Gastrocnemius medialis (tissue), 4 donors: ENCODE measurements at regions not wholly inside any gene's neighbourhood (a gene's known extent, or its start where the extent isn't known, plus 50 kb on each side); places are given as distances from the start of the nearest gene placed in this dataset.

Source experiments
- POLR2A ChIP-seq, 2 donors: fragments of 450-650 bp; IDR thresholded peaks; one replicate each; pipeline ENCODE4 v1.6.1; 2017; ENCODE audit warnings: antibody characterized with exemption in 2 of 2, mild to moderate bottlenecking in 2 of 2, moderate library complexity in 2 of 2
- TF ChIP-seq, protein P1 (sequence below), 5 experiments: fragments of 450-650 bp in 3 of 5; fragments of 200-600 bp in 2 of 5; sonication (generic) in 2 of 5; IDR thresholded peaks in 4 of 5; conservative IDR thresholded peaks in 1 of 5; 1 replicate in 4 of 5; 2 replicates in 1 of 5; pipeline ENCODE4 v1.5.1; 2016 to 2019; ENCODE audit warnings: antibody characterized with exemption in 5 of 5, mild to moderate bottlenecking in 3 of 5, moderate library complexity in 3 of 5

DNA sequence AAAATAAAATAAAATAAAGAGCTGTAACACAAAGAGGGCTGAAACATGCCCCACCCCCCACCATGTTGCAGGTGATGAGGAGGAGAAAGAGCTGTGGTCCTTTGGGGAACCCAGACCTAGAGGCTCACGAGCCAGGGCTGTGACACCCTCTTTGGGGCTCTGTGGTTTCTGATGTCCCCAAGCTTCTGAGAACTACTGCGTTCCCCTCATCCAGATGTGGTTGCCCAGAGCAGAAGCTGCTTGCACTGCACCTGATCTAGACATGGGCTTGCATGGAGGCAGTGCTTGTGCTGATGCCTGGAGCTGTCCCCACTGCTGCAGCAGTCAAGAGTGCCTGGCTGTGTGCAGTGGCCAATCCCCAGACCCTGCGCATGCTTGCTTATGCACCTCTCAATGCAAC, 687.9 kb upstream of the ACVR2A start:
- TF ChIP-seq, protein P1, sequence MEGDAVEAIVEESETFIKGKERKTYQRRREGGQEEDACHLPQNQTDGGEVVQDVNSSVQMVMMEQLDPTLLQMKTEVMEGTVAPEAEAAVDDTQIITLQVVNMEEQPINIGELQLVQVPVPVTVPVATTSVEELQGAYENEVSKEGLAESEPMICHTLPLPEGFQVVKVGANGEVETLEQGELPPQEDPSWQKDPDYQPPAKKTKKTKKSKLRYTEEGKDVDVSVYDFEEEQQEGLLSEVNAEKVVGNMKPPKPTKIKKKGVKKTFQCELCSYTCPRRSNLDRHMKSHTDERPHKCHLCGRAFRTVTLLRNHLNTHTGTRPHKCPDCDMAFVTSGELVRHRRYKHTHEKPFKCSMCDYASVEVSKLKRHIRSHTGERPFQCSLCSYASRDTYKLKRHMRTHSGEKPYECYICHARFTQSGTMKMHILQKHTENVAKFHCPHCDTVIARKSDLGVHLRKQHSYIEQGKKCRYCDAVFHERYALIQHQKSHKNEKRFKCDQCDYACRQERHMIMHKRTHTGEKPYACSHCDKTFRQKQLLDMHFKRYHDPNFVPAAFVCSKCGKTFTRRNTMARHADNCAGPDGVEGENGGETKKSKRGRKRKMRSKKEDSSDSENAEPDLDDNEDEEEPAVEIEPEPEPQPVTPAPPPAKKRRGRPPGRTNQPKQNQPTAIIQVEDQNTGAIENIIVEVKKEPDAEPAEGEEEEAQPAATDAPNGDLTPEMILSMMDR (IDR thresholded peaks at IDR 0.05 in 4 of 5, conservative IDR thresholded peaks at IDR 0.05 in 1 of 5) = no peak
- TF ChIP-seq POLR2A (IDR thresholded peaks at IDR 0.05) = no peak
